ENCODE measurements at regions not wholly inside any gene's neighbourhood (a gene's known extent, or its start where the extent isn't known, plus 50 kb on each side); places are given as distances from the start of the nearest gene placed in this dataset.

- DNase-seq: peak; percentile 90
Observed at GRCh38 chr3:42012935-42013690, 51.2 kb upstream of the ULK4 start.

GRCh38 chr3:42012383-42012934 is 50.6 kb upstream of the ULK4 start:
- DNase-seq: no peak

Measured in activated effector memory CD4-positive, alpha-beta T cell treated with anti-CD3 and anti-CD28 coated beads, Interleukin-2, amount 50 U/mL, for 16 hours (primary cell).